ENCODE measurements at regions not wholly inside any gene's neighbourhood (a gene's known extent, or its start where the extent isn't known, plus 50 kb on each side); places are given as distances from the start of the nearest gene placed in this dataset.

GRCh38 chr15:62961134-62961533 is 81.4 kb upstream of the TPM1 start:
- DNase-seq (ENCODE audit: low read depth): no peak
- Histone ChIP-seq H3K4me3 (ENCODE audit: low read depth, low read length) (no peak overlapping the region), H3K36me3 (ENCODE audit: control insufficient read depth, insufficient read depth, low read length) (no peaks in the 10 kb centered on the region), H3K27me3 (ENCODE audit: control insufficient read depth, insufficient read depth, low read length) (no peaks in the 10 kb centered on the region)
- TF ChIP-seq CTCF (IDR thresholded peaks at IDR 0.05; ENCODE audit: insufficient read depth, low read length, poor library complexity, severe bottlenecking): no peak

GRCh38 chr15:62962101-62962995 is 80.2 kb upstream of the TPM1 start:
- no peak for TF ChIP-seq CTCF (IDR thresholded peaks at IDR 0.05; ENCODE audit: insufficient read depth, low read length, poor library complexity, severe bottlenecking)
- no peaks in the 10 kb centered on the region for H3K27me3 ChIP-seq (ENCODE audit: control insufficient read depth, insufficient read depth, low read length)

GRCh38 chr15:62964251-62964650 is 78.3 kb upstream of the TPM1 start:
- no peak for TF ChIP-seq CTCF (IDR thresholded peaks at IDR 0.05; ENCODE audit: insufficient read depth, low read length, poor library complexity, severe bottlenecking)
- H3K27me3 ChIP-seq (ENCODE audit: control insufficient read depth, insufficient read depth, low read length): no peaks in the 10 kb centered on the region
- no peak for DNase-seq (ENCODE audit: low read depth)
- H3K4me3 ChIP-seq (ENCODE audit: low read depth, low read length): no peak overlapping the region
- H3K36me3 ChIP-seq (ENCODE audit: control insufficient read depth, insufficient read depth, low read length): no peaks in the 10 kb centered on the region

More at GRCh38 chr15:62962101-62962995, 80.2 kb upstream of the TPM1 start:
- DNase-seq (ENCODE audit: low read depth): no peak
- Histone ChIP-seq H3K36me3 (ENCODE audit: control insufficient read depth, insufficient read depth, low read length) (no peaks in the 10 kb centered on the region), H3K4me3 (ENCODE audit: low read depth, low read length) (no peak overlapping the region)

GRCh38 chr15:62966294-62967078 is 76.1 kb upstream of the TPM1 start:
- no peak for TF ChIP-seq CTCF (IDR thresholded peaks at IDR 0.05; ENCODE audit: insufficient read depth, low read length, poor library complexity, severe bottlenecking)
- Histone ChIP-seq H3K36me3 (ENCODE audit: control insufficient read depth, insufficient read depth, low read length) (no peaks in the 10 kb centered on the region), H3K4me3 (ENCODE audit: low read depth, low read length) (no peak overlapping the region), H3K27me3 (ENCODE audit: control insufficient read depth, insufficient read depth, low read length) (no peaks in the 10 kb centered on the region)
- DNase-seq (ENCODE audit: low read depth): no peak

- no peak for DNase-seq (ENCODE audit: low read depth)
- no peaks in the 10 kb centered on the region for H3K36me3 ChIP-seq (ENCODE audit: control insufficient read depth, insufficient read depth, low read length)
- H3K4me3 ChIP-seq (ENCODE audit: low read depth, low read length): no peak overlapping the region
- TF ChIP-seq CTCF (IDR thresholded peaks at IDR 0.05; ENCODE audit: insufficient read depth, low read length, poor library complexity, severe bottlenecking): no peak
- H3K27me3 ChIP-seq (ENCODE audit: control insufficient read depth, insufficient read depth, low read length): no peaks in the 10 kb centered on the region
Observed at GRCh38 chr15:62968699-62969098, 73.8 kb upstream of the TPM1 start.

Data from kidney epithelial cell (primary cell).